KG1 (cell line): ENCODE measurements at regions not wholly inside any gene's neighbourhood (a gene's known extent, or its start where the extent isn't known, plus 50 kb on each side); places are given as distances from the start of the nearest gene placed in this dataset.
"Not testable (repeated sequence)": the region's sequence is repeated elsewhere in the genome, so short reads cannot be mapped to it uniquely, and the experiment has no call there.

Experiments
- DNase-seq: peaks from one replicate; lab custom pipeline; 2025; lab: John Stamatoyannopoulos, UW

DNA sequence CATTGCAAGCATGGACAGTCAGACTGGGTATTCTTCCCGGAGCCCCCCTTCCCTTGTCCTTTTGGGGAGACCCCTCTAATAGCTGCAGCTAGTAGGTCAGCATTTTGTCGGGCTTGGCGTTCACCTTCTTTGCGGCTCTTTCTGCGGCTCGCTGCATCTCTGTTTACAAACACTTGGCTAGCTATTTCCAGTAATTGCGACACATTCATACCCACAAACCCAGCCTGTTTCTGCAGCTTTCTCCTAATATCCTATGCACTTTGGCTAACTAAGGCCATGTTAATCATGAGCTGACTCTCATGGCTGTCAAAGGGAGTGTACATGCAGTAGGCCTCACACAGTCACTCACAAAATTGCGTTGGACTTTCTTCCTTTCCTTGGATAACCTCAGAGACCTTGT is 716.4 kb downstream of the AMY1C start:
- DNase-seq, result no peak

GRCh38 chr1:104467590-104467989 is 717.9 kb downstream of the AMY1C start:
- DNase-seq, result no peak

GRCh38 chr1:104468282-104468681 is 718.6 kb downstream of the AMY1C start:
- peak; percentile 7 for DNase-seq

GRCh38 chr1:104476126-104476525 is 726.4 kb downstream of the AMY1C start:
- no peak for DNase-seq

GRCh38 chr1:104488296-104489015 is 738.8 kb downstream of the AMY1C start:
- no peak for DNase-seq

DNA sequence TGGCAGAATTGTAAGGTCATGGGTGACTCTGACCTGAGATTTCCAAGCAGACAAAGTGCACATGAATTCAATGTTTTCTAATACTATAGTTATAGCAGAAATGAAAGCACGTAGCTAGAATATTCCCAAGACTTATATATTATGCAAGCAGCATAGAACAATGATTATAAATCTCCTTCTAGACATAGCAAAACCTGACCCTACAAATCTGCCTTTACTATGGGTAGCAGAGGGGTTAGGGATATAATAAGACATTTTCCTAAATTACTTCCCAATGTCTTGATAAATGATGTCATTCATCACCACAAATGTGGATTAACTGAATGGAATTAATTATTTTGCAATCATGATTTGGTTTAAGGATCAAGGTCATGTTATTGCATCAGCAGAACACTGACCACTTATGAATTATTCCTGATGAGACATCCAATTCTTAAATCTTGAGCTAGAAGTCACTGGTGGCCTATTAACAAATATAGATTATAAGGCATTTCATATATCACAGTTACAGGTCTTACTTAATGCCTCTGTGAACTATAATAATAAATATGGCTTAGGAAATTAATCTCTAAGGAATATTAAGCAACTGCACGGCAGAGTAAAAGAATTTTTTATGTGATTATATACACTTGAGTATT is 776.6 kb downstream of the AMY1C start:
- no peak for DNase-seq

DNA sequence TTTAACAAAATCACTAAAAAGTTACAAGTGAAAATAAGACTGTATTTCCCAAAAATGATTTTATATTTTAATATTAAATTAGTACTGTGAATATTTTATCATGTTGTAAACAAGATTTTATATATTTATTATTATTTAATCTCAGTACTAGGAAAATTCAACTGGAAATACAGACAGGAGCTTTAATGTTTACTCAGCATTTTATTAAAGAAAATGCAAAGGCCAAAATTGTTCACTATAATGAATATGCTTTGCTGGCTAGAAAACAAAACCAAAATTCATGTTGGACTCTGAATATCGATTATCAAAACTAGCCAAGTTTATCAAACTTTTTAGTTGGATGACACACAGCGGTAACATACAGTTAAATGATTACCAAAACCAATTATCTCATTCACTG is 782.3 kb downstream of the AMY1C start:
- no peak for DNase-seq

- DNase-seq, result no peak
Observed at GRCh38 chr1:104574620-104575019, 824.9 kb downstream of the AMY1C start.

- no peak for DNase-seq
Observed at GRCh38 chr1:104592926-104593325, 843.2 kb downstream of the AMY1C start.

GRCh38 chr1:104593413-104594187 is 843.9 kb downstream of the AMY1C start:
- no peak for DNase-seq

DNA sequence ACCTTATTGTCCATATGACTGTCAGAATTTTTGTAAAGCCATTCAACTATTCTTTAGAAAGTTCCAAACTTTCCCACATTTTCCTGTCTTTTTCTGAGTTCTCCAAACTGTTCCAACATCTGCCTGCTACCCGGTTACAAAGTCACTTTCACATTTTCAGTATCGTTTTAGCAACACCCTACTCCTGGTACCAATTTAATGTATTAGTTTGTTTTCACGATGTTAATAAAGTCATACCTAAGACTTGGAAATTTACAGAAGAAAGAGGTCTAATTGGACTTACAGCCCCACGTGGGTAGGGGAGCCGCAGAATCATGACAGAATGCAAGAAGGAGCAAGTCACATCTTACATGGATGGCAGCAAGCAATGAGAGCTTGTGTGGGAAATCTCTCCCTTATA is 867.8 kb downstream of the AMY1C start:
- DNase-seq, result no peak

GRCh38 chr1:104621221-104621620 is 871.5 kb downstream of the AMY1C start:
- DNase-seq, result no peak

DNA sequence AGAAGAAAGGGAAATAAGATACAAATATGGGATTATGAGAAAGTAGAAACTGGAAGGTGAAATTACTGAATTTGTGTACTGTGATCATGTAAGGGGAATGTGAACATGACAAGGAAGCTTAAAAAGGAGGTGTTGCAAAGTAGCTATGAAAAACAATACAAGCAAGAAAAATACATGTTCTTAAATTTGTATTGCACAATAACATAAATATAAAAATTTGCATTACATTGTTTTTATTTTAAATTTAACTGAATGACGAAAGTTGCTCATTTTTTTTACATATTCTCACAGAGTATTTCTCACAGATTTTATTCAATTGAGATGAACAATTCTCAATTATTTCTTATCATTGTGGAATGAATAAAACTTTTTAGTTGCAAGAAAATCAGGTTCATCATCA is 874.8 kb downstream of the AMY1C start:
- no peak for DNase-seq

- DNase-seq, result no peak
Observed at GRCh38 chr1:104629589-104629988, 879.9 kb downstream of the AMY1C start.

GRCh38 chr1:104630567-104631149 is 881.0 kb downstream of the AMY1C start:
- DNase-seq, result no peak

GRCh38 chr1:104636581-104636980 is 886.9 kb downstream of the AMY1C start:
- no peak for DNase-seq

DNA sequence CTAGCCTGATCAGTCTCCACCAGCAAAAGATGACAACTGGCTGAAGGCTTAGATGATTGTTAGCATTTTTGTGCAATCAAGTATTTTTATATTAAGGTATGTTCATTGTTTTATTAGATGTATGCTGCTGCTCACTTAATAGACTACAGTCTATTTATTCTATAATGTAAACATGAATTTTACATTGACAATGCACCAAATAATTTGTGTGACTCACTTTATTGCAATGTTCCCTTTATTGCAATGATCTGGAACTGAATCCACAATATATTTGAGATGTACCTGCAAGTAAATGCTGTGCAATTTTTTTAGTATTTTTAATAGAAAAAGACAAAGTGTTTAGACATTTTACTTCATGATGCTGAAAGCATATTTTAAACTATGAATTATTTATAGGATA is 896.5 kb downstream of the AMY1C start:
- DNase-seq, result no peak

- no peak for DNase-seq
Observed at GRCh38 chr1:104648269-104648691, 898.6 kb downstream of the AMY1C start.

- not testable (repeated sequence) for DNase-seq
Observed at GRCh38 chr1:104664374-104664773, 914.7 kb downstream of the AMY1C start.

DNA sequence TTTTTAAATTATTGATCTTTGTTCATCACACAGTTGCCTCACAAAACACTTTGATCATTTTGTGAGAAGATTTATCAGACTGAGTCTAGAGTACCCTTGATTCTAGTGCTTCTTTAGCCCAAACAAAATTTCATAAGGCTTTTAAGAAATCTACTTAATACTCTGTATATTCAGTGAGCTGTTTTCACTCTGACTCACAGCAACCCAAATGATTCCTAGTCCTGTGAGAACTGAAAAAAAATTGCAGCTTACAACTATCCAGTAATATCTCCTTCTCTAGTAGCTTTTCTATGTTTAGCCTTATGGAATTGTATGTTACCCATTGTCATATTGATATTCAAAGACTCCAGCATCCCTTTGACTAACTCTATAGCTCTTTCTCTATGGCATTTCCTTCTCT is 915.6 kb downstream of the AMY1C start:
- no peak for DNase-seq

- no peak for DNase-seq
Observed at GRCh38 chr1:104671684-104672353, 922.1 kb downstream of the AMY1C start.

DNA sequence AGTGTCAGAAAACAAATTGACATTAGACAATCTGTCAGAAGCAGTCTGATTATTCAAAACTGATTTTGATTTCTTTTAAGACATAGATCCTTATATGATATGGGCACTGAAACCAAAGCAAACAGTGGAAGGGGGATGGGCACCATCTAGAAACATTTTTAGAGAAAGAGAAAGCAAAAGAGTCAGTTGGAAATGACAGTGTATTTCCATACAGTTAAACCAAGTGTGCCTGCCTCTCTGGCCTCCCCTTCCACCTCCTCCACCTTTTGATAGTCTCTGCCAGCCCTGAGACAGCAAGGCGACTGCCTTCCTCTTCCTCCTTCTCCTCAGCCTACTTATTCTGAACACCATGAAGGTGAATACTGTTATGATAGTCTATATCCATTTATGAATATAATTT is 949.7 kb downstream of the AMY1C start:
- no peak for DNase-seq
